Tibial nerve (tissue), 3 donors: ENCODE measurements at regions not wholly inside any gene's neighbourhood (a gene's known extent, or its start where the extent isn't known, plus 50 kb on each side); places are given as distances from the start of the nearest gene placed in this dataset.

ENCODE experiments used
- POLR2A ChIP-seq, 2 donors: fragments of 450-650 bp; IDR thresholded peaks; one replicate each; pipeline ENCODE4 v1.6.1; 2017; ENCODE audit warnings: antibody characterized with exemption in 2 of 2, mild to moderate bottlenecking in 2 of 2, moderate library complexity in 2 of 2
- TF ChIP-seq, protein P1 (sequence below), 5 experiments: fragments of 200-600 bp in 3 of 5; fragments of 450-650 bp in 2 of 5; sonication (generic) in 3 of 5; IDR thresholded peaks; one replicate each; pipeline ENCODE4 v1.5.1; 2016 to 2019; ENCODE audit warnings: antibody characterized with exemption in 5 of 5, mild to moderate bottlenecking in 3 of 5, moderate library complexity in 2 of 5

DNA sequence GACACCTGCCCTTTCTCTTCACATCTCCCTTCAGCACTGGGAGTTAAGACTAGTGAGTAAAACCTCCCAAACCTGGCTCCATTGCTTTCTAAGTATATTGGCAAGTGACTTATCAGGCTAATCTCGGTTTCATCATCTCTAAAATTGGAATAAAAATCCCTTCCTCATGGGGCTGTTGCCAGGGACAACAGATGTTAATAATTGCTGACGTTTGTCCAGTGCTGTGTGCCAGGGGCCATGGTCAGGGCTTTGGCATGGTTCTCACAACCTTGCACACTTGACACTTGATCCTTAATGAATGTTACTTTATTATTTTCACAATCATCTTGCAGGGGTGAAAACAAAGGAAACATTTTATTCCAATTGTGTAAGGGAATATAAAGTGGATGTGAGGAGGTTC, 1262.0 kb upstream of the WWC1 start:
- TF ChIP-seq, protein P1, sequence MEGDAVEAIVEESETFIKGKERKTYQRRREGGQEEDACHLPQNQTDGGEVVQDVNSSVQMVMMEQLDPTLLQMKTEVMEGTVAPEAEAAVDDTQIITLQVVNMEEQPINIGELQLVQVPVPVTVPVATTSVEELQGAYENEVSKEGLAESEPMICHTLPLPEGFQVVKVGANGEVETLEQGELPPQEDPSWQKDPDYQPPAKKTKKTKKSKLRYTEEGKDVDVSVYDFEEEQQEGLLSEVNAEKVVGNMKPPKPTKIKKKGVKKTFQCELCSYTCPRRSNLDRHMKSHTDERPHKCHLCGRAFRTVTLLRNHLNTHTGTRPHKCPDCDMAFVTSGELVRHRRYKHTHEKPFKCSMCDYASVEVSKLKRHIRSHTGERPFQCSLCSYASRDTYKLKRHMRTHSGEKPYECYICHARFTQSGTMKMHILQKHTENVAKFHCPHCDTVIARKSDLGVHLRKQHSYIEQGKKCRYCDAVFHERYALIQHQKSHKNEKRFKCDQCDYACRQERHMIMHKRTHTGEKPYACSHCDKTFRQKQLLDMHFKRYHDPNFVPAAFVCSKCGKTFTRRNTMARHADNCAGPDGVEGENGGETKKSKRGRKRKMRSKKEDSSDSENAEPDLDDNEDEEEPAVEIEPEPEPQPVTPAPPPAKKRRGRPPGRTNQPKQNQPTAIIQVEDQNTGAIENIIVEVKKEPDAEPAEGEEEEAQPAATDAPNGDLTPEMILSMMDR (IDR thresholded peaks at IDR 0.05) = no peak
- no peak for TF ChIP-seq POLR2A (IDR thresholded peaks at IDR 0.05)
